Endothelial cell of umbilical vein (primary cell): ENCODE measurements at regions not wholly inside any gene's neighbourhood (a gene's known extent, or its start where the extent isn't known, plus 50 kb on each side); places are given as distances from the start of the nearest gene placed in this dataset.

Experiments
- BruUV-seq: library from RNA; stranded (reverse); fragments of 400-500 nt; replicated peaks from 2 replicates; lab custom pipeline; 2021; lab: Mats Ljungman, UMichigan
- CTCF ChIA-PET: fragments of 300-600, 350-600 bp; sonication (Branson Sonifier 250); formaldehyde crosslinking; loops from one replicate; lab custom pipeline; 2021; ENCODE audit warnings: antibody characterized with exemption, inconsistent platforms; lab: Charles Lee
- POLR2A ChIA-PET: fragments of 300-600, 350-600 bp; sonication (Branson Sonifier 250); formaldehyde crosslinking; loops from one replicate; lab custom pipeline; 2021; ENCODE audit warnings: antibody characterized with exemption, inconsistent platforms; lab: Charles Lee
- DNase-seq: peaks from one replicate; pipeline ENCODE4 v3.0.0-alpha.2; 2011; ENCODE audit warnings: low read depth, low spot score
- FAIRE-seq: peaks from 2 replicates; lab custom pipeline; 2011; peaks lifted over from hg19 to GRCh38; lab: Jason Lieb, UNC
- H2AFZ ChIP-seq: 2 replicates; pipeline ENCODE4 v1.6.0; 2012; ENCODE audit warnings: low read depth, low read length, control low read depth, inconsistent platforms
- H3K27ac ChIP-seq: 2 replicates; pipeline ENCODE4 v1.5.1; 2011; ENCODE audit warnings: low read depth, mild to moderate bottlenecking, control low read depth, low read length, moderate library complexity; ENCODE audit not compliant: insufficient read depth
- H3K27me3 ChIP-seq, 2 experiments: 2 replicates each; pipeline versions ENCODE4 v1.6.0 to v1.6.1; 2011; ENCODE audit warnings: low read length in 2 of 2, mixed read lengths in 1 of 2; ENCODE audit not compliant: control insufficient read depth in 2 of 2, insufficient read depth in 2 of 2
- H3K36me3 ChIP-seq, 2 experiments: 2 replicates in 1 of 2; 3 replicates in 1 of 2; pipeline ENCODE4 v1.5.1; 2011; ENCODE audit warnings: low read length in 2 of 2, mild to moderate bottlenecking in 1 of 2, moderate library complexity in 1 of 2; ENCODE audit not compliant: control insufficient read depth in 2 of 2, insufficient read depth in 2 of 2; ENCODE audit errors: extremely low read depth in 1 of 2
- H3K4me1 ChIP-seq: 3 replicates; pipeline ENCODE4 v1.5.1; 2011; ENCODE audit warnings: mild to moderate bottlenecking, low read length; ENCODE audit not compliant: control insufficient read depth, insufficient read depth; ENCODE audit errors: extremely low read depth
- H3K4me2 ChIP-seq: 2 replicates; pipeline ENCODE4 v1.6.1; 2011; ENCODE audit warnings: low read length, control low read depth, mixed read lengths; ENCODE audit not compliant: insufficient read depth
- H3K4me3 ChIP-seq, 3 experiments: fragments of 200-600 bp in 1 of 3; sonication (generic), shearing (Covaris generic) in 1 of 3; replicated peaks in 1 of 3; 2 replicates each; pipeline ENCODE4 v1.5.1; 2011 to 2016; ENCODE audit warnings: control low read depth in 3 of 3, low read length in 3 of 3, mild to moderate bottlenecking in 2 of 3, inconsistent platforms in 1 of 3, low read depth in 1 of 3, moderate library complexity in 1 of 3; ENCODE audit not compliant: insufficient read depth in 1 of 3
- H3K79me2 ChIP-seq: 2 replicates; pipeline ENCODE4 v1.6.0; 2012; ENCODE audit warnings: low read length, inconsistent platforms; ENCODE audit not compliant: control insufficient read depth, insufficient read depth
- H3K9ac ChIP-seq: replicated peaks from 2 replicates; pipeline ENCODE3; 2011; ENCODE audit warnings: low read length, control low read depth; ENCODE audit not compliant: insufficient read depth; ENCODE audit errors: extremely low read depth
- H3K9me1 ChIP-seq: replicated peaks from 3 replicates; pipeline ENCODE4 v1.6.0; 2011; ENCODE audit warnings: mild to moderate bottlenecking, low read length; ENCODE audit not compliant: control insufficient read depth, insufficient read depth; ENCODE audit errors: extremely low read depth
- H3K9me3 ChIP-seq: replicated peaks from 2 replicates; pipeline ENCODE4 v1.5.1; 2012; ENCODE audit warnings: low read length, inconsistent platforms; ENCODE audit not compliant: control insufficient read depth, insufficient read depth
- H4K20me1 ChIP-seq: replicated peaks from 2 replicates; pipeline ENCODE3; 2011; ENCODE audit warnings: mild to moderate bottlenecking, low read length; ENCODE audit not compliant: control insufficient read depth, insufficient read depth; ENCODE audit errors: extremely low read depth
- EZH2 ChIP-seq: IDR thresholded peaks from 2 replicates; pipeline ENCODE4 v1.6.1; 2012; ENCODE audit warnings: borderline replicate concordance, low read depth, mild to moderate bottlenecking, moderate library complexity, low read length, inconsistent platforms; ENCODE audit not compliant: severe bottlenecking
- FOS ChIP-seq: IDR thresholded peaks from 2 replicates; pipeline ENCODE4 v1.6.1; 2011; ENCODE audit warnings: mild to moderate bottlenecking, low read length, moderate library complexity, borderline replicate concordance; ENCODE audit not compliant: insufficient read depth
- GATA2 ChIP-seq: IDR thresholded peaks from 2 replicates; pipeline ENCODE4 v1.7.0; 2011; ENCODE audit warnings: low read depth, mild to moderate bottlenecking, moderate library complexity, mixed read lengths, low read length; ENCODE audit not compliant: insufficient read length, insufficient read depth
- JUN ChIP-seq: IDR thresholded peaks from 2 replicates; pipeline ENCODE4 v1.6.1; 2011; ENCODE audit warnings: borderline replicate concordance, low read depth; ENCODE audit not compliant: insufficient read length, insufficient read depth
- MYC ChIP-seq: IDR thresholded peaks from one replicate; pipeline ENCODE4 v1.6.1; 2011; ENCODE audit warnings: mild to moderate bottlenecking, low read depth, low read length
- POLR2A ChIP-seq: IDR thresholded peaks from 2 replicates; pipeline ENCODE4 v1.6.1; 2012; ENCODE audit warnings: low read depth, mild to moderate bottlenecking, control low read depth, low read length
- POLR2AphosphoS5 ChIP-seq: IDR thresholded peaks from 2 replicates; pipeline ENCODE4 v1.6.1; 2012; ENCODE audit warnings: low read depth, mild to moderate bottlenecking, control low read depth, low read length, moderate library complexity; ENCODE audit not compliant: insufficient read depth
- dilution Hi-C: fragments of 300-500 bp; cut with MboI; formaldehyde crosslinking; loops from one replicate; pipeline ENCODE4 v1.15.0; 2019; ENCODE audit warnings: low sequenced_read_pairs; ENCODE audit not compliant: extremely low pct_ligation_motif_present
- intact Hi-C: fragments of 100-400 bp; cut with micrococcal nuclease; formaldehyde crosslinking; loops from one replicate; pipeline ENCODE4 v1.10.0; 2022
- TF ChIP-seq, protein P1 (sequence below), 2 donors: IDR thresholded peaks; 1 replicate in 1 of 2; 2 replicates in 1 of 2; pipeline ENCODE4 v1.5.1; 2011; ENCODE audit warnings: low read length in 2 of 2, mild to moderate bottlenecking in 2 of 2, moderate library complexity in 2 of 2, control low read depth in 1 of 2, inconsistent platforms in 1 of 2, low read depth in 1 of 2; ENCODE audit not compliant: insufficient read depth in 1 of 2; ENCODE audit errors: extremely low read depth in 1 of 2
- TF ChIP-seq, protein P2 (sequence below): IDR thresholded peaks from 2 replicates; pipeline ENCODE4 v1.6.1; 2011; ENCODE audit not compliant: insufficient read depth, insufficient read length

DNA sequence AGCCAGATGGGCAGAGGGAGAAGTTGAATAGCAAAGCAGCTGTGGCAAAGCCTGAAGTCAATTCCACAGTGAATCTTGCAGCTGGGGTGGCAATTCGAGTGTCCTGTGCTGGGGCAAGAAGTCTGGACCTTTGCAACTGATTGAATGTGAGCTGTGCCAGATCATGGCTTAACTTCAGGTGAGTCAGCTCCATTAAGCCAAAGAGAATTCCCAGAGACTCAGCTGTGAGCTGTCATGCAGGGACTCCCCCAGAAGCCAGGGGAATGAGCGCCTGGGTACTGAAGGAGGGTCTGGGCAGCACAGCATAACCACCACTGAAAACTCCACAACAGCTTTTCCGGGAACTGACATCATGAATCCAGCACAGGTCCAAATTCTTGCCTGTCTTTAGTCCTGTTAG, 153.5 kb upstream of the TRPC7 start:
- no peaks in the 10 kb centered on the region for H3K9me1 ChIP-seq
- no peak overlapping the region for H3K9ac ChIP-seq
- H3K4me2 ChIP-seq = no peak overlapping the region
- ChIA-PET CTCF (interaction anchor here (1.0 to 1.1 kb wide), 2 partner anchors 14 to 167 kb away, joined by 3 read pairs; no protein-coding TSS in a partner anchor), POLR2A (no interaction called here)
- DNase-seq = no peak
- no peaks in the 10 kb centered on the region for H3K79me2 ChIP-seq
- H3K9me3 ChIP-seq = no peaks in the 10 kb centered on the region
- no TSS peak for BruUV-seq
- H3K36me3 ChIP-seq = no peaks in the 10 kb centered on the region
- no peaks in the 10 kb centered on the region for H4K20me1 ChIP-seq
- no peak overlapping the region for H3K27ac ChIP-seq
- no peak overlapping the region for H3K4me3 ChIP-seq
- dilution Hi-C loops (no loop called here), intact Hi-C loops (no loop called here)
- H3K4me1 ChIP-seq = no peaks in the 10 kb centered on the region
- no peak for TF ChIP-seq EZH2
- no peak for TF ChIP-seq POLR2AphosphoS5
- TF ChIP-seq, protein P1, sequence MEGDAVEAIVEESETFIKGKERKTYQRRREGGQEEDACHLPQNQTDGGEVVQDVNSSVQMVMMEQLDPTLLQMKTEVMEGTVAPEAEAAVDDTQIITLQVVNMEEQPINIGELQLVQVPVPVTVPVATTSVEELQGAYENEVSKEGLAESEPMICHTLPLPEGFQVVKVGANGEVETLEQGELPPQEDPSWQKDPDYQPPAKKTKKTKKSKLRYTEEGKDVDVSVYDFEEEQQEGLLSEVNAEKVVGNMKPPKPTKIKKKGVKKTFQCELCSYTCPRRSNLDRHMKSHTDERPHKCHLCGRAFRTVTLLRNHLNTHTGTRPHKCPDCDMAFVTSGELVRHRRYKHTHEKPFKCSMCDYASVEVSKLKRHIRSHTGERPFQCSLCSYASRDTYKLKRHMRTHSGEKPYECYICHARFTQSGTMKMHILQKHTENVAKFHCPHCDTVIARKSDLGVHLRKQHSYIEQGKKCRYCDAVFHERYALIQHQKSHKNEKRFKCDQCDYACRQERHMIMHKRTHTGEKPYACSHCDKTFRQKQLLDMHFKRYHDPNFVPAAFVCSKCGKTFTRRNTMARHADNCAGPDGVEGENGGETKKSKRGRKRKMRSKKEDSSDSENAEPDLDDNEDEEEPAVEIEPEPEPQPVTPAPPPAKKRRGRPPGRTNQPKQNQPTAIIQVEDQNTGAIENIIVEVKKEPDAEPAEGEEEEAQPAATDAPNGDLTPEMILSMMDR (IDR thresholded peaks at IDR 0.05; ENCODE audit: extremely low read depth in 1 of 2, insufficient read depth in 1 of 2, low read depth in 1 of 2, low read length in 2 of 2) = no peak
- no peak for TF ChIP-seq MYC
- no peak for TF ChIP-seq POLR2A
- no peak for TF ChIP-seq GATA2
- no peak for TF ChIP-seq JUN
- TF ChIP-seq, protein P2, sequence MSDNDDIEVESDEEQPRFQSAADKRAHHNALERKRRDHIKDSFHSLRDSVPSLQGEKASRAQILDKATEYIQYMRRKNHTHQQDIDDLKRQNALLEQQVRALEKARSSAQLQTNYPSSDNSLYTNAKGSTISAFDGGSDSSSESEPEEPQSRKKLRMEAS = no peak
- TF ChIP-seq FOS = no peak
- FAIRE-seq = no peak
- H3K27me3 ChIP-seq = peaks cover 0 to 7% of the 10 kb centered on the region in 2 experiments
- no peak overlapping the region for H2AFZ ChIP-seq
